ENCODE measurements at regions not wholly inside any gene's neighbourhood (a gene's known extent, or its start where the extent isn't known, plus 50 kb on each side); places are given as distances from the start of the nearest gene placed in this dataset.

DNA sequence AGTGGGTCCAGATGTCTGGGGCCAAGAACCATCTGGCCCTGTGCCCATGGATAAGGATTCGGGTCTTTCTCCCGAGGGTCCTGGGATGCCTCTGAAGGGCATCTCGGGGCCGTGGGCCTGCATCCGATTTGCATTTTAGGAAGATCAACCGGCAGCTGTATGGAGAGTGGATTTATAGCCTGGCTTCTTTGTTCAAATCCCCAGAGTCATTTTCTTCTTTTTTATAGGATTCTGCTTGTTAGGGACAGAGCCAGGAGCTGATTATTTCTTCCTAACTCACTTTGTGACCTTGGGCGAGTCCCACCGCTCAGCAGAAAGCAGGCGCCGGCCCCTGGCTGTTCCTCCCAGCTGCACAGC, 52.9 kb upstream of the APCDD1L start:
- Histone ChIP-seq H4K20me1 (replicated peaks in 1 of 2; ENCODE audit: control insufficient read depth in 1 of 2, insufficient read depth in 2 of 2, low read length in 2 of 2) (no peaks in the 10 kb centered on the region), H3K14ac (ENCODE audit: insufficient read length) (no peak overlapping the region), H3K9ac (replicated peaks in 1 of 4; ENCODE audit: extremely low read depth in 1 of 4, low read depth in 3 of 4, low read length in 3 of 4) (no peak overlapping the region), H4K91ac (replicated peaks; ENCODE audit: insufficient read length, low read length) (no peak overlapping the region), H3K4me1 (replicated peaks in 1 of 4; ENCODE audit: control insufficient read depth in 3 of 4, insufficient read depth in 4 of 4, low read length in 3 of 4) (no peaks in the 10 kb centered on the region; a peak in 2 of 7 replicates), H2AFZ (ENCODE audit: low read length) (no peak overlapping the region), H4K8ac (ENCODE audit: extremely low read depth, insufficient read depth, low read length) (no peak overlapping the region), H3K4me3 (ENCODE audit: extremely low read depth in 1 of 4, insufficient read depth in 2 of 4, low read depth in 3 of 4, low read length in 4 of 4) (no peak overlapping the region), H3K4ac (replicated peaks; ENCODE audit: insufficient read length, low read depth, low read length) (no peak overlapping the region), H3K23me2 (ENCODE audit: low read depth, low read length) (no peaks in the 10 kb centered on the region), H2BK20ac (ENCODE audit: low read length) (no peak overlapping the region), H3K56ac (replicated peaks; ENCODE audit: insufficient read length, low read depth, low read length) (no peak overlapping the region), H3K4me2 (ENCODE audit: insufficient read depth in 1 of 2, low read depth in 2 of 2, low read length in 2 of 2) (no peak overlapping the region), H3K27ac (ENCODE audit: low read depth, low read length) (no peak overlapping the region), H2BK120ac (replicated peaks; ENCODE audit: low read depth, low read length) (no peak overlapping the region), H3K36me3 (ENCODE audit: control insufficient read depth in 2 of 4, insufficient read depth in 4 of 4, low read length in 3 of 4) (no peaks in the 10 kb centered on the region), H3K79me1 (ENCODE audit: low read depth, low read length) (no peaks in the 10 kb centered on the region), H3K9me3 (ENCODE audit: insufficient read depth in 2 of 2, low read depth in 1 of 2, low read length in 1 of 2) (no peaks in the 10 kb centered on the region), H3K18ac (ENCODE audit: extremely low read depth, low read length) (no peak overlapping the region), H2BK5ac (ENCODE audit: low read depth, low read length) (no peak overlapping the region), H3K79me2 (ENCODE audit: control insufficient read depth in 1 of 2, insufficient read depth in 2 of 2, low read length in 2 of 2) (no peaks in the 10 kb centered on the region), H2BK15ac (ENCODE audit: low read length) (no peak overlapping the region), H2BK12ac (ENCODE audit: low read depth, low read length) (no peak overlapping the region), H4K5ac (ENCODE audit: insufficient read length, low read depth, low read length) (no peak overlapping the region), H2AK5ac (ENCODE audit: low read depth, low read length) (no peak overlapping the region), H3K27me3 (replicated peaks in 1 of 4; ENCODE audit: control insufficient read depth in 3 of 4, extremely low read depth in 1 of 4, insufficient read depth in 3 of 4, low read length in 3 of 4) (no peaks in the 10 kb centered on the region; a peak in 3 of 7 replicates), H3K23ac (ENCODE audit: insufficient read length) (no peak overlapping the region)
- TF ChIP-seq HDAC2 (IDR thresholded peaks at IDR 0.05; ENCODE audit: borderline replicate concordance in 1 of 2, low read depth in 2 of 2, low read length in 2 of 2) (no peak), CHD2 (IDR thresholded peaks at IDR 0.05; ENCODE audit: low read length) (no peak), SIX5 (IDR thresholded peaks at IDR 0.05; ENCODE audit: low read depth, low read length) (no peak), CTBP2 (IDR thresholded peaks at IDR 0.05; ENCODE audit: borderline replicate concordance, insufficient read depth, insufficient read length, low read length) (no peak), BACH1 (IDR thresholded peaks at IDR 0.05; ENCODE audit: low read length) (no peak), ZNF274 (IDR thresholded peaks at IDR 0.05; ENCODE audit: borderline replicate concordance, extremely low read depth, low read length) (no peak), SP2 (IDR thresholded peaks at IDR 0.05; ENCODE audit: low read length) (no peak), BRCA1 (IDR thresholded peaks at IDR 0.05; ENCODE audit: low read depth, low read length) (no peak), PHF8 (conservative IDR thresholded peaks at IDR 0.05; ENCODE audit: low read depth, low read length) (no peak)
- ChIA-PET POLR2A (ENCODE audit: partially characterized antibody) (no interaction called here), CTCF (ENCODE audit: partially characterized antibody) (interaction anchor here (1.3 kb wide), 1 partner anchor 85 kb away, joined by 3 read pairs; no protein-coding TSS in a partner anchor)
- no peak for FAIRE-seq
- no peak for DNase-seq (ENCODE audit: low read depth in 1 of 2, low spot score in 2 of 2)
- WGBS, 2 experiments (ENCODE audit: extremely low coverage in 1 of 2, insufficient coverage in 1 of 2, insufficient read length in 1 of 2, insufficient replicate concordance in 2 of 2, low coverage in 1 of 2, low lambda C conversion rate in 2 of 2, missing lambda C conversion rate in 1 of 2): 95% methylated on average over 10 of the region's 10 CpGs; no CpG with 5 or more reads in 1 of the 2 experiments

All from H1 (cell line).